Keratinocyte (primary cell): ENCODE measurements at regions not wholly inside any gene's neighbourhood (a gene's known extent, or its start where the extent isn't known, plus 50 kb on each side); places are given as distances from the start of the nearest gene placed in this dataset.
"Not testable (repeated sequence)": the region's sequence is repeated elsewhere in the genome, so short reads cannot be mapped to it uniquely, and the experiment has no call there.

Source experiments
- DNase-seq: peaks from one replicate; pipeline ENCODE4 v3.0.0-alpha.2; 2011; ENCODE audit warnings: low read depth, missing footprints, low spot score
- FAIRE-seq: peaks from 2 replicates; lab custom pipeline; 2011; peaks lifted over from hg19 to GRCh38; lab: Jason Lieb, UNC
- H2AFZ ChIP-seq: 2 replicates; pipeline ENCODE4 v1.6.0; 2012; ENCODE audit warnings: low read length, control low read depth, inconsistent platforms; ENCODE audit not compliant: control insufficient read depth
- H3K27ac ChIP-seq: 2 replicates; pipeline ENCODE4 v1.5.1; 2011; ENCODE audit warnings: low read length; ENCODE audit not compliant: control insufficient read depth, insufficient read depth
- H3K27me3 ChIP-seq: 3 replicates; pipeline ENCODE4 v1.6.0; 2011; ENCODE audit warnings: low read length; ENCODE audit not compliant: control insufficient read depth, insufficient read depth; ENCODE audit errors: extremely low read depth
- H3K36me3 ChIP-seq, 2 experiments: 2 replicates in 1 of 2; 3 replicates in 1 of 2; pipeline ENCODE4 v1.5.1; 2011; ENCODE audit warnings: low read length in 2 of 2, mild to moderate bottlenecking in 1 of 2; ENCODE audit not compliant: control insufficient read depth in 2 of 2, insufficient read depth in 2 of 2; ENCODE audit errors: extremely low read depth in 1 of 2
- H3K4me1 ChIP-seq: 3 replicates; pipeline ENCODE4 v1.5.1; 2011; ENCODE audit warnings: low read length; ENCODE audit not compliant: control insufficient read depth, insufficient read depth; ENCODE audit errors: extremely low read depth
- H3K4me2 ChIP-seq: 3 replicates; pipeline ENCODE4 v1.6.0; 2011; ENCODE audit warnings: low read depth, low read length; ENCODE audit not compliant: control insufficient read depth, insufficient read depth; ENCODE audit errors: extremely low read depth
- H3K4me3 ChIP-seq, 3 experiments: fragments of 200-600 bp in 1 of 3; sonication (generic) in 1 of 3; 2 replicates in 2 of 3; 3 replicates in 1 of 3; pipeline ENCODE4 v1.5.1; 2011 to 2016; ENCODE audit warnings: low read length in 3 of 3, mild to moderate bottlenecking in 3 of 3, control low read depth in 2 of 3, inconsistent platforms in 1 of 3, low read depth in 1 of 3, mixed read lengths in 1 of 3, mixed run types in 1 of 3, moderate library complexity in 1 of 3; ENCODE audit not compliant: control insufficient read depth in 2 of 3, insufficient read depth in 2 of 3; ENCODE audit errors: extremely low read depth in 1 of 3
- H3K79me2 ChIP-seq: 2 replicates; pipeline ENCODE4 v1.6.0; 2012; ENCODE audit warnings: low read length; ENCODE audit not compliant: control insufficient read depth, insufficient read depth
- H3K9ac ChIP-seq: 3 replicates; pipeline ENCODE4 v1.6.0; 2011; ENCODE audit warnings: low read length; ENCODE audit not compliant: control insufficient read depth, insufficient read depth; ENCODE audit errors: extremely low read depth
- H3K9me1 ChIP-seq: 3 replicates; pipeline ENCODE4 v1.6.0; 2011; ENCODE audit warnings: low read length; ENCODE audit not compliant: control insufficient read depth, insufficient read depth; ENCODE audit errors: extremely low read depth
- H3K9me3 ChIP-seq: 2 replicates; pipeline ENCODE4 v1.5.1; 2012; ENCODE audit warnings: low read depth, low read length; ENCODE audit not compliant: control insufficient read depth
- H4K20me1 ChIP-seq: 3 replicates; pipeline ENCODE4 v1.6.0; 2011; ENCODE audit warnings: low read length; ENCODE audit not compliant: control insufficient read depth, insufficient read depth; ENCODE audit errors: extremely low read depth
- EZH2 ChIP-seq: IDR thresholded peaks from one replicate; pipeline ENCODE4 v1.6.1; 2012; ENCODE audit warnings: inconsistent platforms, mild to moderate bottlenecking, low read length, moderate library complexity
- dilution Hi-C: fragments of 300-500 bp; cut with MboI; formaldehyde crosslinking; loops from one replicate; pipeline ENCODE4 v1.7.0; 2020; ENCODE audit warnings: low sequenced_read_pairs; ENCODE audit not compliant: extremely low pct_ligation_motif_present
- TF ChIP-seq, protein P1 (sequence below), 3 experiments: IDR thresholded peaks in 1 of 3; conservative IDR thresholded peaks in 1 of 3; optimal IDR thresholded peaks in 1 of 3; 2 replicates in 2 of 3; 3 replicates in 1 of 3; pipeline versions ENCODE3 to v1.5.1; 2011; ENCODE audit warnings: low read length in 3 of 3, mild to moderate bottlenecking in 3 of 3, moderate library complexity in 2 of 3, control low read depth in 1 of 3, inconsistent platforms in 1 of 3; ENCODE audit not compliant: insufficient read depth in 2 of 3; ENCODE audit errors: extremely low read depth in 1 of 3

DNA sequence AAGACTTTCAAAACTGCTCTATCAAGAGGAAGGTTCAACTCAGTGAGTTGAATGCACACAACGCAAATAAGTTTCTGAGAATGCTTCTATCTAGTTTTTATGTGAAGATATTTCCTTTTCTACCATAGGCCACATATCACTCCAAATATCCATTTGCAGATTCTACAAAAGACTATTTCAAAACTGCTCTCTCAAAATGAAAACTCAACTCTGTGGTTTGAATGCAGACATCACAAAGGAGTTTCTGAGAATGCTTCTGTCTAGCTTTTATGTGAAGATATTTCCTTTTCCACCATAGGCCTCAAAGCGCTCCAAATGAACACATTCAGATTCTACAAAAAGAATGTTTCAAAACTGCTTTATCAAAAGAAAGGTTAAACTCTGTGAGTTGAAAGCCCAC, 1093.1 kb upstream of the DEFB115 start:
- H3K36me3 ChIP-seq, FAIRE-seq, H3K4me2 ChIP-seq, H3K9me1 ChIP-seq, H3K27me3 ChIP-seq, H3K27ac ChIP-seq, H3K4me3 ChIP-seq, DNase-seq, H3K9ac ChIP-seq, H3K9me3 ChIP-seq, dilution Hi-C loops, H4K20me1 ChIP-seq, H3K79me2 ChIP-seq, H2AFZ ChIP-seq, H3K4me1 ChIP-seq: not testable (repeated sequence)

GRCh38 chr20:30167540-30167939, 1089.9 kb upstream of the DEFB115 start:
- H3K4me1 ChIP-seq: no peaks in the 10 kb centered on the region
- no peak overlapping the region for H2AFZ ChIP-seq
- DNase-seq (no peak), FAIRE-seq (no peak)
- no peaks in the 10 kb centered on the region for H3K79me2 ChIP-seq
- no peak overlapping the region for H3K27ac ChIP-seq
- H3K9me3 ChIP-seq: peaks cover 6% of the 10 kb centered on the region
- H3K27me3 ChIP-seq: no peaks in the 10 kb centered on the region
- TF ChIP-seq, protein P1, sequence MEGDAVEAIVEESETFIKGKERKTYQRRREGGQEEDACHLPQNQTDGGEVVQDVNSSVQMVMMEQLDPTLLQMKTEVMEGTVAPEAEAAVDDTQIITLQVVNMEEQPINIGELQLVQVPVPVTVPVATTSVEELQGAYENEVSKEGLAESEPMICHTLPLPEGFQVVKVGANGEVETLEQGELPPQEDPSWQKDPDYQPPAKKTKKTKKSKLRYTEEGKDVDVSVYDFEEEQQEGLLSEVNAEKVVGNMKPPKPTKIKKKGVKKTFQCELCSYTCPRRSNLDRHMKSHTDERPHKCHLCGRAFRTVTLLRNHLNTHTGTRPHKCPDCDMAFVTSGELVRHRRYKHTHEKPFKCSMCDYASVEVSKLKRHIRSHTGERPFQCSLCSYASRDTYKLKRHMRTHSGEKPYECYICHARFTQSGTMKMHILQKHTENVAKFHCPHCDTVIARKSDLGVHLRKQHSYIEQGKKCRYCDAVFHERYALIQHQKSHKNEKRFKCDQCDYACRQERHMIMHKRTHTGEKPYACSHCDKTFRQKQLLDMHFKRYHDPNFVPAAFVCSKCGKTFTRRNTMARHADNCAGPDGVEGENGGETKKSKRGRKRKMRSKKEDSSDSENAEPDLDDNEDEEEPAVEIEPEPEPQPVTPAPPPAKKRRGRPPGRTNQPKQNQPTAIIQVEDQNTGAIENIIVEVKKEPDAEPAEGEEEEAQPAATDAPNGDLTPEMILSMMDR (optimal IDR thresholded peaks at IDR 0.05 in 1 of 3, IDR thresholded peaks at IDR 0.05 in 1 of 3, conservative IDR thresholded peaks at IDR 0.05 in 1 of 3; ENCODE audit: extremely low read depth in 1 of 3, insufficient read depth in 2 of 3, low read length in 3 of 3): no peak
- TF ChIP-seq EZH2: no peak
- no peak overlapping the region for H3K4me3 ChIP-seq
- H3K9me1 ChIP-seq: no peaks in the 10 kb centered on the region
- no peak overlapping the region for H3K4me2 ChIP-seq
- H4K20me1 ChIP-seq: no peaks in the 10 kb centered on the region
- dilution Hi-C loops: no loop called here
- no peak overlapping the region for H3K9ac ChIP-seq
- H3K36me3 ChIP-seq: no peaks in the 10 kb centered on the region

- H3K4me1 ChIP-seq: no peaks in the 10 kb centered on the region
- no peak for FAIRE-seq
Measured at GRCh38 chr20:30168025-30168799, 1089.3 kb upstream of the DEFB115 start.

More at GRCh38 chr20:30168025-30168799, 1089.3 kb upstream of the DEFB115 start:
- H3K4me2 ChIP-seq: no peak overlapping the region
- no peak overlapping the region for H3K9ac ChIP-seq
- H3K27ac ChIP-seq: no peak overlapping the region
- no peak overlapping the region for H2AFZ ChIP-seq
- no peak for DNase-seq
- TF ChIP-seq, protein P1 (optimal IDR thresholded peaks at IDR 0.05 in 1 of 3, IDR thresholded peaks at IDR 0.05 in 1 of 3, conservative IDR thresholded peaks at IDR 0.05 in 1 of 3; ENCODE audit: extremely low read depth in 1 of 3, insufficient read depth in 2 of 3, low read length in 3 of 3): no peak
- TF ChIP-seq EZH2: no peak
- H3K4me3 ChIP-seq: no peak overlapping the region
- H3K79me2 ChIP-seq: no peaks in the 10 kb centered on the region
- H3K9me1 ChIP-seq: no peaks in the 10 kb centered on the region
- H4K20me1 ChIP-seq: no peaks in the 10 kb centered on the region
- H3K9me3 ChIP-seq: peaks cover 6% of the 10 kb centered on the region
- H3K36me3 ChIP-seq: no peaks in the 10 kb centered on the region
- no peaks in the 10 kb centered on the region for H3K27me3 ChIP-seq
- dilution Hi-C loops: no loop called here
